Prostate gland (tissue), 2 donors: ENCODE measurements at regions not wholly inside any gene's neighbourhood (a gene's known extent, or its start where the extent isn't known, plus 50 kb on each side); places are given as distances from the start of the nearest gene placed in this dataset.

ENCODE experiments used
- DNase-seq: peaks from one replicate; pipeline ENCODE4 v3.0.0-alpha.2; 2019; ENCODE audit warnings: low spot score
- H3K27ac ChIP-seq, 2 donors: fragments of 200-600 bp; sonication (generic); 2 replicates each; pipeline ENCODE4 v1.5.1; 2017 to 2019
- H3K27me3 ChIP-seq: fragments of 200-600 bp; sonication (generic); replicated peaks from 2 replicates; pipeline ENCODE4 v1.5.1; 2019; ENCODE audit not compliant: insufficient read depth
- H3K36me3 ChIP-seq, 2 donors: fragments of 200-600 bp; sonication (generic); 1 replicate in 1 of 2; 2 replicates in 1 of 2; pipeline versions ENCODE4 v1.5.1 to v1.8.1; 2017 to 2019
- H3K4me1 ChIP-seq: fragments of 200-600 bp; sonication (generic); replicated peaks from 2 replicates; pipeline ENCODE4 v1.5.1; 2019
- H3K4me3 ChIP-seq, 2 donors: fragments of 200-600 bp; sonication (generic); 2 replicates each; pipeline ENCODE4 v1.5.1; 2017 to 2019
- H3K9me3 ChIP-seq: fragments of 200-600 bp; sonication (generic); 2 replicates; pipeline ENCODE4 v1.5.1; 2017
- CTCF ChIP-seq, 4 experiments: fragments of 200-600 bp in 2 of 4; fragments of 450-650 bp in 2 of 4; sonication (generic) in 2 of 4; IDR thresholded peaks; 1 replicate in 3 of 4; 2 replicates in 1 of 4; pipeline ENCODE4 v1.5.1; 2016 to 2019; ENCODE audit warnings: antibody characterized with exemption in 4 of 4, mild to moderate bottlenecking in 2 of 4, moderate library complexity in 2 of 4
- POLR2A ChIP-seq: fragments of 450-650 bp; IDR thresholded peaks from one replicate; pipeline ENCODE4 v1.6.1; 2016; ENCODE audit warnings: antibody characterized with exemption, mild to moderate bottlenecking
- POLR2AphosphoS5 ChIP-seq: sonication (generic); formaldehyde crosslinking; IDR thresholded peaks from one replicate; pipeline ENCODE4 v1.6.1; 2017; ENCODE audit warnings: antibody characterized with exemption
- WGBS: methylation state at CpG from one replicate; pipeline ENCODE4 v1.1.5; 2018; 5-methylcytosine and 5-hydroxymethylcytosine counted together
- intact Hi-C: fragments of 100-400 bp; cut with DNase I; formaldehyde crosslinking; loops from one replicate; pipeline ENCODE4 v1.14.2; 2022

- intact Hi-C loops, result no loop called here
- Histone ChIP-seq H3K36me3 (no peaks in the 10 kb centered on the region), H3K27ac (no peak overlapping the region), H3K4me3 (no peak overlapping the region), H3K27me3 (no peaks in the 10 kb centered on the region), H3K9me3 (no peaks in the 10 kb centered on the region), H3K4me1 (no peaks in the 10 kb centered on the region)
- 54% methylated on average over 2 of the region's 2 CpGs for WGBS
- no peak for DNase-seq
- TF ChIP-seq POLR2A, result no peak
- TF ChIP-seq CTCF (IDR thresholded peaks at IDR 0.05), result no peak
- TF ChIP-seq POLR2AphosphoS5, result no peak
Observed at GRCh38 chr5:39521098-39521860, 96.5 kb upstream of the DAB2 start.

GRCh38 chr5:39520232-39520572 lies 95.4 kb upstream of the DAB2 start:
- H3K4me1 ChIP-seq, result no peaks in the 10 kb centered on the region
- no peak overlapping the region for H3K4me3 ChIP-seq
- intact Hi-C loops, result no loop called here
- no peak for DNase-seq
- no peaks in the 10 kb centered on the region for H3K27me3 ChIP-seq
- WGBS, result 66% methylated on average over 3 of the region's 3 CpGs
- no peaks in the 10 kb centered on the region for H3K9me3 ChIP-seq
- TF ChIP-seq POLR2A (no peak), POLR2AphosphoS5 (no peak), CTCF (IDR thresholded peaks at IDR 0.05) (no peak)
- no peak overlapping the region for H3K27ac ChIP-seq
- H3K36me3 ChIP-seq, result no peaks in the 10 kb centered on the region

GRCh38 chr5:39519566-39520231 lies 94.9 kb upstream of the DAB2 start:
- Histone ChIP-seq H3K9me3 (no peaks in the 10 kb centered on the region), H3K36me3 (no peaks in the 10 kb centered on the region), H3K4me3 (no peak overlapping the region), H3K27me3 (no peaks in the 10 kb centered on the region), H3K27ac (no peak overlapping the region), H3K4me1 (no peaks in the 10 kb centered on the region)
- WGBS, result 38% methylated on average over 3 of the region's 3 CpGs
- no peak for TF ChIP-seq POLR2A
- TF ChIP-seq CTCF (IDR thresholded peaks at IDR 0.05), result no peak
- TF ChIP-seq POLR2AphosphoS5, result no peak
- intact Hi-C loops, result no loop called here
- no peak for DNase-seq

GRCh38 chr5:39519079-39519478 lies 94.3 kb upstream of the DAB2 start:
- Histone ChIP-seq H3K4me1 (no peaks in the 10 kb centered on the region), H3K27ac (no peak overlapping the region), H3K36me3 (no peaks in the 10 kb centered on the region), H3K27me3 (no peaks in the 10 kb centered on the region), H3K9me3 (no peaks in the 10 kb centered on the region), H3K4me3 (no peak overlapping the region)
- intact Hi-C loops, result no loop called here
- TF ChIP-seq POLR2AphosphoS5 (no peak), POLR2A (no peak), CTCF (IDR thresholded peaks at IDR 0.05) (no peak)
- DNase-seq, result no peak

GRCh38 chr5:39518516-39518915 lies 93.7 kb upstream of the DAB2 start:
- Histone ChIP-seq H3K4me3 (no peak overlapping the region), H3K27me3 (no peaks in the 10 kb centered on the region), H3K4me1 (no peaks in the 10 kb centered on the region), H3K36me3 (no peaks in the 10 kb centered on the region), H3K9me3 (no peaks in the 10 kb centered on the region), H3K27ac (no peak overlapping the region)
- TF ChIP-seq POLR2AphosphoS5 (no peak), POLR2A (no peak), CTCF (IDR thresholded peaks at IDR 0.05) (no peak)
- DNase-seq, result no peak
- WGBS, result 22% methylated on average over 3 of the region's 3 CpGs
- intact Hi-C loops, result no loop called here
